IMR-90 (cell line): ENCODE measurements at regions not wholly inside any gene's neighbourhood (a gene's known extent, or its start where the extent isn't known, plus 50 kb on each side); places are given as distances from the start of the nearest gene placed in this dataset.

Experiments used
- ATAC-seq: fragments of 200-7000 bp; cut with Tn5 transposase; 2 replicates; pipeline ENCODE4 v1.9.1; 2020; ENCODE audit warnings: low read depth, mild to moderate bottlenecking, moderate library complexity
- BruUV-seq: library from RNA; stranded (reverse); fragments of 400-500 nt; replicated peaks from 2 replicates; lab custom pipeline; 2021; lab: Mats Ljungman, UMichigan
- CTCF ChIA-PET: fragments of 300-600 bp; formaldehyde crosslinking; extraction: SDS; loops from one replicate; lab custom pipeline; 2021; ENCODE audit warnings: antibody characterized with exemption; lab: Yijun Ruan, JAX
- POLR2A ChIA-PET: fragments of 300-600 bp; sonication (Branson Sonifier 250); formaldehyde crosslinking; loops from one replicate; lab custom pipeline; 2022; ENCODE audit warnings: antibody characterized with exemption; ENCODE audit not compliant: unreplicated experiment; lab: Charles Lee
- DNase-seq: peaks from one replicate; pipeline ENCODE4 v3.0.0; 2013
- H2AFZ ChIP-seq: replicated peaks from 2 replicates; pipeline ENCODE3; 2013; ENCODE audit warnings: low read length, mild to moderate bottlenecking; ENCODE audit not compliant: poor library complexity
- H2AK5ac ChIP-seq: 2 replicates; pipeline ENCODE4 v1.6.1; 2013; ENCODE audit warnings: low read depth, low read length, inconsistent platforms
- H2AK9ac ChIP-seq: replicated peaks from 2 replicates; pipeline ENCODE3; 2013; ENCODE audit warnings: mild to moderate bottlenecking, low read depth, low read length, moderate library complexity; ENCODE audit not compliant: poor library complexity
- H2BK120ac ChIP-seq: 2 replicates; pipeline ENCODE4 v1.6.1; 2013; ENCODE audit warnings: low read depth, low read length, inconsistent platforms
- H2BK15ac ChIP-seq: 3 replicates; pipeline ENCODE4 v1.6.1; 2013; ENCODE audit warnings: low read depth, low read length, inconsistent platforms
- H2BK20ac ChIP-seq: 2 replicates; pipeline ENCODE4 v1.6.1; 2013; ENCODE audit warnings: low read depth, mild to moderate bottlenecking, inconsistent platforms, low read length, moderate library complexity
- H2BK5ac ChIP-seq: 2 replicates; pipeline ENCODE4 v1.6.1; 2013; ENCODE audit warnings: mild to moderate bottlenecking, low read depth, low read length, inconsistent platforms; ENCODE audit not compliant: poor library complexity, severe bottlenecking
- H3K14ac ChIP-seq: replicated peaks from 2 replicates; pipeline ENCODE4 v1.6.1; 2013; ENCODE audit warnings: low read depth, low read length, inconsistent platforms
- H3K18ac ChIP-seq: 2 replicates; pipeline ENCODE4 v1.6.1; 2013; ENCODE audit warnings: low read depth, low read length, control low read depth
- H3K23ac ChIP-seq: 2 replicates; pipeline ENCODE4 v1.6.1; 2013; ENCODE audit warnings: low read depth, low read length, inconsistent platforms
- H3K27ac ChIP-seq: 2 replicates; pipeline ENCODE4 v1.5.1; 2013; ENCODE audit warnings: mild to moderate bottlenecking, control low read depth, low read length; ENCODE audit not compliant: insufficient read depth
- H3K27me3 ChIP-seq: 2 replicates; pipeline ENCODE4 v1.6.1; 2013; ENCODE audit warnings: low read length; ENCODE audit not compliant: control insufficient read depth, insufficient read depth
- H3K36me3 ChIP-seq: 2 replicates; pipeline ENCODE4 v1.6.1; 2013; ENCODE audit warnings: low read length, mixed read lengths; ENCODE audit not compliant: control insufficient read depth, insufficient read depth
- H3K4ac ChIP-seq: 2 replicates; pipeline ENCODE4 v1.6.1; 2013; ENCODE audit warnings: low read depth, low read length, inconsistent platforms
- H3K4me1 ChIP-seq: 2 replicates; pipeline ENCODE4 v1.6.1; 2013; ENCODE audit warnings: low read length, mixed read lengths; ENCODE audit not compliant: control insufficient read depth, insufficient read depth
- H3K4me2 ChIP-seq: 2 replicates; pipeline ENCODE4 v1.6.1; 2013; ENCODE audit warnings: low read depth, mild to moderate bottlenecking, control low read depth, low read length, moderate library complexity
- H3K4me3 ChIP-seq: 2 replicates; pipeline ENCODE4 v1.5.1; 2013; ENCODE audit warnings: low read depth, mild to moderate bottlenecking, control low read depth, low read length, moderate library complexity; ENCODE audit not compliant: insufficient read depth
- H3K56ac ChIP-seq: 2 replicates; pipeline ENCODE4 v1.6.1; 2013; ENCODE audit warnings: low read length, inconsistent platforms; ENCODE audit not compliant: insufficient read depth; ENCODE audit errors: extremely low read depth
- H3K79me1 ChIP-seq, 2 experiments: 2 replicates each; pipeline ENCODE4 v1.6.1; 2013; ENCODE audit warnings: low read length in 2 of 2, inconsistent platforms in 1 of 2, low read depth in 1 of 2
- H3K9ac ChIP-seq: 2 replicates; pipeline ENCODE4 v1.6.1; 2013; ENCODE audit warnings: low read depth, low read length, control low read depth
- H3K9me1 ChIP-seq: 2 replicates; pipeline ENCODE4 v1.6.1; 2013; ENCODE audit warnings: low read length, inconsistent platforms; ENCODE audit not compliant: insufficient read depth
- H3K9me3 ChIP-seq: 2 replicates; pipeline ENCODE4 v1.6.1; 2013; ENCODE audit warnings: low read length; ENCODE audit not compliant: control insufficient read depth, insufficient read depth
- H4K20me1 ChIP-seq: 2 replicates; pipeline ENCODE4 v1.6.1; 2013; ENCODE audit warnings: low read length, inconsistent platforms; ENCODE audit not compliant: insufficient read depth
- H4K5ac ChIP-seq: 2 replicates; pipeline ENCODE4 v1.6.1; 2013; ENCODE audit warnings: mild to moderate bottlenecking, low read depth, low read length, control low read depth
- H4K8ac ChIP-seq, 2 experiments: 2 replicates each; pipeline ENCODE4 v1.6.1; 2013; ENCODE audit warnings: low read depth in 2 of 2, low read length in 2 of 2, control low read depth in 1 of 2, inconsistent platforms in 1 of 2
- H4K91ac ChIP-seq: 2 replicates; pipeline ENCODE4 v1.6.1; 2013; ENCODE audit warnings: low read depth, low read length, inconsistent platforms; ENCODE audit not compliant: insufficient read depth
- WGBS, 2 experiments: methylation state at CpG; one replicate each; pipeline versions ENCODE4 v1.1.5 to v1.1.7; 2013; ENCODE audit warnings: missing lambda C conversion rate in 2 of 2; ENCODE audit not compliant: insufficient read length in 1 of 2; ENCODE audit errors: extremely low coverage in 2 of 2; 5-methylcytosine and 5-hydroxymethylcytosine counted together
- dilution Hi-C: fragments of 300-500 bp; cut with HindIII; formaldehyde crosslinking; loops from one replicate; pipeline ENCODE4 v1.14.3; 2018; ENCODE audit warnings: low sequenced_read_pairs; ENCODE audit not compliant: unreplicated experiment
- in situ Hi-C: fragments of 300-500 bp; cut with MboI; formaldehyde crosslinking; loops from 3 replicates; pipeline ENCODE4 v1.14.3; 2019; ENCODE audit warnings: low sequenced_read_pairs, inconsistent platforms, mixed read lengths
- intact Hi-C: fragments of 100-400 bp; cut with micrococcal nuclease; formaldehyde crosslinking; loops from 2 replicates; pipeline ENCODE4 v1.10.0; 2022
- TF ChIP-seq, protein P1 (sequence below): conservative IDR thresholded peaks from 2 replicates; pipeline ENCODE4 v1.5.1; 2012; ENCODE audit warnings: mild to moderate bottlenecking, low read depth, low read length, improper control_type of control experiment

- H2AFZ ChIP-seq, result peak overlapping the region; percentile 71
- H3K36me3 ChIP-seq, result no peaks in the 10 kb centered on the region
- no peak overlapping the region for H2BK20ac ChIP-seq
- TF ChIP-seq, protein P1, sequence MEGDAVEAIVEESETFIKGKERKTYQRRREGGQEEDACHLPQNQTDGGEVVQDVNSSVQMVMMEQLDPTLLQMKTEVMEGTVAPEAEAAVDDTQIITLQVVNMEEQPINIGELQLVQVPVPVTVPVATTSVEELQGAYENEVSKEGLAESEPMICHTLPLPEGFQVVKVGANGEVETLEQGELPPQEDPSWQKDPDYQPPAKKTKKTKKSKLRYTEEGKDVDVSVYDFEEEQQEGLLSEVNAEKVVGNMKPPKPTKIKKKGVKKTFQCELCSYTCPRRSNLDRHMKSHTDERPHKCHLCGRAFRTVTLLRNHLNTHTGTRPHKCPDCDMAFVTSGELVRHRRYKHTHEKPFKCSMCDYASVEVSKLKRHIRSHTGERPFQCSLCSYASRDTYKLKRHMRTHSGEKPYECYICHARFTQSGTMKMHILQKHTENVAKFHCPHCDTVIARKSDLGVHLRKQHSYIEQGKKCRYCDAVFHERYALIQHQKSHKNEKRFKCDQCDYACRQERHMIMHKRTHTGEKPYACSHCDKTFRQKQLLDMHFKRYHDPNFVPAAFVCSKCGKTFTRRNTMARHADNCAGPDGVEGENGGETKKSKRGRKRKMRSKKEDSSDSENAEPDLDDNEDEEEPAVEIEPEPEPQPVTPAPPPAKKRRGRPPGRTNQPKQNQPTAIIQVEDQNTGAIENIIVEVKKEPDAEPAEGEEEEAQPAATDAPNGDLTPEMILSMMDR, result no peak
- H3K79me1 ChIP-seq, result no peaks in the 10 kb centered on the region
- WGBS, 2 experiments, result no CpG with 5 or more reads among the region's 5 CpGs
- no peak overlapping the region for H2AK5ac ChIP-seq
- no peak overlapping the region for H3K4me3 ChIP-seq
- H3K4me1 ChIP-seq, result peaks cover 9% of the 10 kb centered on the region
- no peak overlapping the region for H2BK5ac ChIP-seq
- no peak overlapping the region for H3K23ac ChIP-seq
- CTCF ChIA-PET, result interaction anchor here (0.9 kb wide), 1 partner anchor 132 kb away, joined by 3 read pairs; no protein-coding TSS in a partner anchor
- no peaks in the 10 kb centered on the region for H3K27me3 ChIP-seq
- no peak overlapping the region for H4K5ac ChIP-seq
- peaks cover 8% of the 10 kb centered on the region for H3K9me1 ChIP-seq
- H2AK9ac ChIP-seq, result no peak overlapping the region
- intact Hi-C loops (no loop called here), dilution Hi-C loops (no loop called here), in situ Hi-C loops (no loop called here)
- no peak overlapping the region for H3K4ac ChIP-seq
- H3K9me3 ChIP-seq, result no peaks in the 10 kb centered on the region
- H2BK15ac ChIP-seq, result no peak overlapping the region
- H3K18ac ChIP-seq, result no peak overlapping the region
- no TSS peak for BruUV-seq
- H4K8ac ChIP-seq, result no peak overlapping the region
- no peak overlapping the region for H4K91ac ChIP-seq
- H3K4me2 ChIP-seq, result no peak overlapping the region
- no peak overlapping the region for H3K56ac ChIP-seq
- no peak overlapping the region; the same call in 1 of the 2 replicates for H2BK120ac ChIP-seq
- no peak overlapping the region for H3K27ac ChIP-seq
- H4K20me1 ChIP-seq, result no peaks in the 10 kb centered on the region
- POLR2A ChIA-PET, result no interaction called here
- ATAC-seq (no peak), DNase-seq (no peak)
- H3K9ac ChIP-seq, result no peak overlapping the region
- H3K14ac ChIP-seq, result no peak overlapping the region
These were observed 86.9 kb upstream of the SERPINE2 start for GRCh38 chr2:224126003-224126402.
